BLaER1 (cell line): ENCODE measurements at regions not wholly inside any gene's neighbourhood (a gene's known extent, or its start where the extent isn't known, plus 50 kb on each side); places are given as distances from the start of the nearest gene placed in this dataset.
"Not testable (repeated sequence)": the region's sequence is repeated elsewhere in the genome, so short reads cannot be mapped to it uniquely, and the experiment has no call there.

Source experiments
- H3K27ac ChIP-seq: shearing (Covaris generic); formaldehyde crosslinking; 2 replicates; pipeline ENCODE4 v1.8.1; 2022
- H3K27me3 ChIP-seq: shearing (Covaris generic); formaldehyde crosslinking; 2 replicates; pipeline ENCODE4 v1.8.1; 2022
- H3K36me3 ChIP-seq: shearing (Covaris generic); formaldehyde crosslinking; 2 replicates; pipeline ENCODE4 v1.8.1; 2022
- H3K4me1 ChIP-seq: shearing (Covaris generic); formaldehyde crosslinking; 2 replicates; pipeline ENCODE4 v1.8.1; 2022
- H3K4me2 ChIP-seq: shearing (Covaris generic); formaldehyde crosslinking; 2 replicates; pipeline ENCODE4 v1.8.1; 2022
- H3K4me3 ChIP-seq: shearing (Covaris generic); formaldehyde crosslinking; 2 replicates; pipeline ENCODE4 v1.8.1; 2022
- H3K9ac ChIP-seq: shearing (Covaris generic); formaldehyde crosslinking; 2 replicates; pipeline ENCODE4 v1.8.1; 2022
- H3K9me3 ChIP-seq: shearing (Covaris generic); formaldehyde crosslinking; 2 replicates; pipeline ENCODE4 v1.8.1; 2022
- H4K20me1 ChIP-seq: shearing (Covaris generic); formaldehyde crosslinking; 2 replicates; pipeline ENCODE4 v1.8.1; 2022
- Cebpa-rat ChIP-seq: shearing (Covaris generic); IDR thresholded peaks from 2 replicates; pipeline ENCODE4 v1.8.1; 2022

DNA sequence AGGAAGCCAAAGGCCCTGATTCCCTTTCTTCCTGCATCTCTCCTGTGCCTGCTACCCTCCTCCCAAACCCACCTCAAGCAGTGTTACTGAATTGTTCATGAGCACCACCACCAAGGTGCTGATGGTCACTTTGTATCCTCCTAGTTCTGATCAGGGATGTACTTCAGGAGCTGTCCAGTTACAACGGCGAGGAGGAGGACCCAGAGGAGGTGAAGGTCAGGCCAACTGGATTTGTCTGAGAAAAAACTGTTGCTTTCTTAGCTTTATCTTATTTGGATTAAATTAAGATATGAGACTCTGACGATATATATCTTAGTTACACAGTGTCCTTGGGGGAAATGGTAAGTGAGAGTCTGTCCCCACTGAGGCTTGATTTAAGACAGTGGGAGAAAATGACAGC, 135.0 kb upstream of the THOC3 start:
- not testable (repeated sequence) for H3K4me2 ChIP-seq, H3K9me3 ChIP-seq, H3K4me1 ChIP-seq, H3K27me3 ChIP-seq, H3K36me3 ChIP-seq, H3K9ac ChIP-seq, H3K4me3 ChIP-seq, H3K27ac ChIP-seq, H4K20me1 ChIP-seq

DNA sequence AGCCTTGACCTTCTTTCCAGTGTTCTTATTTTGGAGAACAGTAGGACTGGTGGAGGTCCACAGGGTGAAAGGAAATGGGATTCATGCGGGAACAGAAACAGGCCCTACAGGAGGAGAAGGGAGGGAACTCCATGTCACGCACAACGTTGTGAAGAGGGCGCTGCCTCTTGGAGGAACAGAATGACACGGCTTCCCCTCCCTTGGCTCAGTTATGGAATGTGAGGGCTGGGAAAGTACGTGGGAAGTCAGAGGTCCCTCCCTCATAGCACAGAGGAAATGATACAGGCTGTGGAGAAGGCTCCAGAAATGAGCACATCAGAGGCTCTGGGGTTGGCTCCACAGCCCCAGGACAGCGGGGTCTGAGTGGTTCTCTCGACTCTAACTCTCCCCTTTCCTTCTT, 125.3 kb upstream of the SIMC1 start:
- not testable (repeated sequence) for H3K36me3 ChIP-seq, H3K4me3 ChIP-seq, H3K9ac ChIP-seq, H4K20me1 ChIP-seq, H3K4me2 ChIP-seq, H3K4me1 ChIP-seq, H3K27ac ChIP-seq, H3K27me3 ChIP-seq, H3K9me3 ChIP-seq

DNA sequence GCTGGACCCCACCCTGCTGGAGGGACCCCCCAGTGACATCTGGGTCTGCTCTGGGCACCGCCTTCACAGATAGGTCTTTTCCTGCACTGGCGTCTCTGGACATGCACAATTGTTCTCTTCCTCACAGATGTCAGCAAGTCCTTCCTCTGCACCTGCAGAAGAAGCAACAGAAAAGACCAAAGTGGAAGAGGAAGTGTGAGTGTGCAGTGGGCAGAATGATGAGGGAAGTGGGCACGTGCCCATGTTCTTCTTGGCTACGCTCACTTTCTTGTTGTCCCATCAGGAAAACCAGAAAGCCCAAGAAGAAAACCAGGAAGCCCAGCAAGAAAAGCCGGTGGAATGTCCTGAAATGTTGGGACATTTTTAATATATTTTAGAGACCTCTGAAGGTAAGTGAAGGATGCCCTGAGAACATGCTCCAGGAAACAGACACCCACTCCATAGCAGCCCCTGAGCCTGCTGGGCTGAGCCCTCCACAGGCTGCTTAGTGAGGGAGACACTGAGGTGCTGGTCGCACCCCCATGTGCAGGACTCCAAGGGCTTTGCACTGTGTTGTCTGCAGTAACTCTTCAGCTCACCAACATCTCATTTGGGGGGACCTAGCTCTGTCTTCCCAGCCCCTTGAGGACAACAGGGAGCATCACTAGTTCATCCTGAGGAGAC, 124.4 kb upstream of the SIMC1 start:
- H3K4me1 ChIP-seq, H3K36me3 ChIP-seq, H3K9ac ChIP-seq, H3K9me3 ChIP-seq, H3K4me3 ChIP-seq, H4K20me1 ChIP-seq, H3K27me3 ChIP-seq, H3K27ac ChIP-seq, H3K4me2 ChIP-seq: not testable (repeated sequence)

DNA sequence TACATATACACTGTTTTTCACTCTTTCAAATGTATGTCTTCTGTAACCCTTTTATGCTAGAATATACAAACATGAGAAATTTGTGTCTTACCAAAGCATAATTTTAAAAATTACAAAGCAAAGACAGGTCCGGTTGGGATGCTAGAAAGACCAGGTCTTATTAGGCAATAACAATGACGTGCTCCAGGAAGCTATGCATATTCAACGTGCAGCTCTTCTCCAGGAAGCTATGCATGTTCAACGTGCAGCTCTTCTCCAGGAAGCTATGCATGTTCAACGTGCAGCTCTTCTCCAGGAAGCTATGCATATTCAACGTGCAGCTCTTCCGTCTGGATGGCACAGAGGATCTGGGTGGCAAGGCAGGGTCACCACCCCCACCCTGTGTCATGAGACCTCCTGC, 123.4 kb upstream of the SIMC1 start:
- H3K36me3 ChIP-seq, H3K27me3 ChIP-seq, H3K9ac ChIP-seq, H3K27ac ChIP-seq, H3K4me1 ChIP-seq, H4K20me1 ChIP-seq, H3K4me2 ChIP-seq, H3K4me3 ChIP-seq, H3K9me3 ChIP-seq: not testable (repeated sequence)

GRCh38 chr5:176117699-176118238, 120.5 kb upstream of the SIMC1 start:
- not testable (repeated sequence) for H3K4me2 ChIP-seq, H4K20me1 ChIP-seq, H3K4me3 ChIP-seq, H3K27ac ChIP-seq, H3K4me1 ChIP-seq, H3K9ac ChIP-seq, H3K9me3 ChIP-seq, H3K27me3 ChIP-seq, H3K36me3 ChIP-seq

- H3K27me3 ChIP-seq, H3K4me3 ChIP-seq, H4K20me1 ChIP-seq, H3K4me1 ChIP-seq, H3K9me3 ChIP-seq, H3K9ac ChIP-seq, H3K27ac ChIP-seq, H3K4me2 ChIP-seq, H3K36me3 ChIP-seq: not testable (repeated sequence)
Observed at GRCh38 chr5:176122361-176122760, 115.9 kb upstream of the SIMC1 start.

GRCh38 chr5:176124120-176124519, 114.1 kb upstream of the SIMC1 start:
- H3K27me3 ChIP-seq, H3K4me1 ChIP-seq, H3K4me2 ChIP-seq, H3K9me3 ChIP-seq, H3K36me3 ChIP-seq, H3K4me3 ChIP-seq, H4K20me1 ChIP-seq, H3K9ac ChIP-seq, H3K27ac ChIP-seq: not testable (repeated sequence)

- Histone ChIP-seq H3K9me3 (no peaks in the 10 kb centered on the region), H3K4me2 (no peak overlapping the region), H3K36me3 (no peaks in the 10 kb centered on the region), H3K4me1 (peaks cover 21% of the 10 kb centered on the region), H3K9ac (no peak overlapping the region), H3K27me3 (no peaks in the 10 kb centered on the region), H3K4me3 (no peak overlapping the region), H3K27ac (no peak overlapping the region), H4K20me1 (no peaks in the 10 kb centered on the region)
- TF ChIP-seq Cebpa-rat: no peak
Observed at GRCh38 chr5:176131771-176132170, 106.5 kb upstream of the SIMC1 start.

- Histone ChIP-seq H3K9ac (no peak overlapping the region), H3K4me1 (peaks cover 21% of the 10 kb centered on the region), H3K27ac (no peak overlapping the region), H3K36me3 (no peaks in the 10 kb centered on the region), H3K4me3 (no peak overlapping the region), H3K27me3 (no peaks in the 10 kb centered on the region), H4K20me1 (no peaks in the 10 kb centered on the region), H3K4me2 (no peak overlapping the region), H3K9me3 (no peaks in the 10 kb centered on the region)
- no peak for TF ChIP-seq Cebpa-rat
Observed at GRCh38 chr5:176132471-176133288, 105.5 kb upstream of the SIMC1 start.

- no peaks in the 10 kb centered on the region for H3K36me3 ChIP-seq
- H3K9me3 ChIP-seq: no peaks in the 10 kb centered on the region
- peak overlapping the region; percentile 62 for H3K4me2 ChIP-seq
- H3K27ac ChIP-seq: no peak overlapping the region
- H4K20me1 ChIP-seq: no peaks in the 10 kb centered on the region
- peaks cover 21% of the 10 kb centered on the region for H3K4me1 ChIP-seq
- no peaks in the 10 kb centered on the region for H3K27me3 ChIP-seq
- no peak for TF ChIP-seq Cebpa-rat
- H3K9ac ChIP-seq: no peak overlapping the region
- H3K4me3 ChIP-seq: no peak overlapping the region
Observed at GRCh38 chr5:176133289-176133870, 104.8 kb upstream of the SIMC1 start.
